HepG2 (cell line): ENCODE measurements at regions not wholly inside any gene's neighbourhood (a gene's known extent, or its start where the extent isn't known, plus 50 kb on each side); places are given as distances from the start of the nearest gene placed in this dataset.

Experiments used
- ATAC-seq: fragments of 200-7000 bp; cut with Tn5 transposase; 3 replicates; pipeline ENCODE4 v1.9.1; 2020; ENCODE audit warnings: mild to moderate bottlenecking, moderate library complexity
- BruUV-seq: library from RNA; stranded (reverse); fragments of 400-500 nt; replicated peaks from 2 replicates; lab custom pipeline; 2021; lab: Mats Ljungman, UMichigan
- CTCF ChIA-PET: fragments of 300-600 bp; formaldehyde crosslinking; extraction: SDS; loops from one replicate; lab custom pipeline; 2021; ENCODE audit warnings: low total read pairs, inconsistent platforms, low intra/inter-chr PET ratio; lab: Yijun Ruan, JAX
- POLR2A ChIA-PET: fragments of 350-600 bp; sonication (Branson Sonifier 250); formaldehyde crosslinking; loops from one replicate; lab custom pipeline; 2020; ENCODE audit warnings: antibody characterized with exemption, inconsistent platforms; lab: Yijun Ruan, JAX
- DNase-seq: peaks from one replicate; pipeline ENCODE4 v3.0.0-alpha.2; 2015; ENCODE audit warnings: low spot score
- FAIRE-seq: peaks from 3 replicates; lab custom pipeline; 2011; peaks lifted over from hg19 to GRCh38; lab: Jason Lieb, UNC
- H2AFZ ChIP-seq: one replicate; pipeline ENCODE4 v1.6.1; 2011; ENCODE audit warnings: low read length, inconsistent platforms
- H3K27ac ChIP-seq: fragments of 300-600 bp; 3 replicates; pipeline ENCODE4 v1.8.0; 2011; ENCODE audit warnings: mixed run types, mild to moderate bottlenecking, mixed read lengths, low read length, inconsistent platforms; ENCODE audit not compliant: insufficient read depth; ENCODE audit errors: extremely low read length
- H3K27me3 ChIP-seq, 2 experiments: fragments of 200-600 bp in 1 of 2; 2 replicates in 1 of 2; 3 replicates in 1 of 2; pipeline versions ENCODE4 v1.6.0 to v1.8.0; 2011; ENCODE audit warnings: low read length in 2 of 2, mild to moderate bottlenecking in 2 of 2, moderate library complexity in 2 of 2, inconsistent platforms in 1 of 2; ENCODE audit not compliant: insufficient read depth in 2 of 2, control insufficient read depth in 1 of 2
- H3K36me3 ChIP-seq, 2 experiments: fragments of 200-600 bp in 1 of 2; replicated peaks in 1 of 2; 2 replicates in 1 of 2; 3 replicates in 1 of 2; pipeline versions ENCODE4 v1.5.1 to v1.8.0; 2011; ENCODE audit warnings: low read length in 2 of 2, inconsistent platforms in 1 of 2; ENCODE audit not compliant: insufficient read depth in 2 of 2, control insufficient read depth in 1 of 2
- H3K4me1 ChIP-seq: 2 replicates; pipeline ENCODE4 v1.5.1; 2012; ENCODE audit warnings: low read length, inconsistent platforms; ENCODE audit not compliant: insufficient read depth
- H3K4me2 ChIP-seq: 2 replicates; pipeline ENCODE4 v1.6.0; 2011; ENCODE audit warnings: low read depth, low read length, inconsistent platforms
- H3K4me3 ChIP-seq, 3 experiments: fragments of 200-600 bp in 1 of 3; sonication (generic), shearing (Covaris generic) in 1 of 3; replicated peaks in 1 of 3; 2 replicates each; pipeline ENCODE4 v1.5.1; 2011 to 2016; ENCODE audit warnings: low read length in 3 of 3, inconsistent platforms in 2 of 3, low read depth in 2 of 3, mild to moderate bottlenecking in 2 of 3, control low read depth in 1 of 3, mixed read lengths in 1 of 3; ENCODE audit not compliant: insufficient read depth in 1 of 3
- H3K79me2 ChIP-seq: one replicate; pipeline ENCODE4 v1.6.1; 2011; ENCODE audit warnings: low read length, inconsistent platforms; ENCODE audit not compliant: insufficient read depth
- H3K9ac ChIP-seq: 2 replicates; pipeline ENCODE4 v1.6.0; 2011; ENCODE audit warnings: mild to moderate bottlenecking, low read depth, low read length, inconsistent platforms; ENCODE audit not compliant: insufficient read depth
- H3K9me3 ChIP-seq: 2 replicates; pipeline ENCODE4 v1.5.1; 2012; ENCODE audit warnings: mild to moderate bottlenecking, low read length
- H4K20me1 ChIP-seq: 2 replicates; pipeline ENCODE4 v1.6.0; 2011; ENCODE audit warnings: inconsistent platforms, mild to moderate bottlenecking, low read length, moderate library complexity; ENCODE audit not compliant: insufficient read depth
- GFI1 ChIP-seq: sonication (generic); formaldehyde crosslinking; IDR thresholded peaks from 2 replicates; pipeline ENCODE4 v1.5.0; 2020; ENCODE audit warnings: missing genetic modification reagents, mild to moderate bottlenecking, borderline replicate concordance
- JUNB ChIP-seq: sonication (generic); formaldehyde crosslinking; IDR thresholded peaks from 2 replicates; pipeline ENCODE4 v1.8.0; 2022; ENCODE audit warnings: missing genetic modification reagents, mild to moderate bottlenecking, borderline replicate concordance
- KDM5B ChIP-seq: sonication (generic); formaldehyde crosslinking; IDR thresholded peaks from 2 replicates; pipeline ENCODE4 v1.4.0; 2020; ENCODE audit warnings: missing genetic modification reagents, mild to moderate bottlenecking, borderline replicate concordance
- SETDB1 ChIP-seq: sonication (generic); formaldehyde crosslinking; IDR thresholded peaks from 2 replicates; pipeline ENCODE4 v1.5.1; 2020; ENCODE audit warnings: missing genetic modification reagents, mild to moderate bottlenecking, borderline replicate concordance
- SOX5 ChIP-seq: IDR thresholded peaks from 2 replicates; pipeline ENCODE4 v1.6.1; 2016; ENCODE audit warnings: borderline replicate concordance
- TEAD2 ChIP-seq: sonication (generic); formaldehyde crosslinking; IDR thresholded peaks from 2 replicates; pipeline ENCODE4 v1.9.0; 2021; ENCODE audit warnings: missing genetic modification reagents
- THAP11 ChIP-seq: IDR thresholded peaks from 2 replicates; pipeline ENCODE4 v1.6.1; 2016; ENCODE audit warnings: missing biosample characterization, missing genetic modification reagents
- XBP1 ChIP-seq: sonication (generic); formaldehyde crosslinking; IDR thresholded peaks from 2 replicates; pipeline ENCODE4 v1.5.0; 2020; ENCODE audit warnings: missing genetic modification reagents
- ZNF282 ChIP-seq: fragments of 450-650 bp; IDR thresholded peaks from 2 replicates; pipeline ENCODE4 v1.6.1; 2018; ENCODE audit not compliant: partially characterized antibody
- ZNF552 ChIP-seq: sonication (generic); formaldehyde crosslinking; IDR thresholded peaks from 2 replicates; pipeline ENCODE4 v1.9.0; 2022; ENCODE audit warnings: missing genetic modification reagents, mild to moderate bottlenecking, borderline replicate concordance
- ZNF878 ChIP-seq: sonication (generic); formaldehyde crosslinking; IDR thresholded peaks from 2 replicates; pipeline ENCODE4 v1.8.1; 2023; ENCODE audit warnings: mild to moderate bottlenecking, missing genetic modification reagents, moderate library complexity
- WGBS: methylation state at CpG from one replicate; pipeline ENCODE4 v1.1.6; 2017; ENCODE audit warnings: low lambda C conversion rate; 5-methylcytosine and 5-hydroxymethylcytosine counted together
- in situ Hi-C: cut with HindIII; loops from 2 replicates; pipeline ENCODE4 v1.10.0; 2017; ENCODE audit warnings: low pct_unique_long_range_greater_than_20kb; ENCODE audit not compliant: extremely low pct_ligation_motif_present
- intact Hi-C: fragments of 100-400 bp; cut with micrococcal nuclease; formaldehyde crosslinking; loops from one replicate; pipeline ENCODE4 v1.10.0; 2022; ENCODE audit not compliant: unreplicated experiment
- TF ChIP-seq, protein P1 (sequence below): sonication (generic); formaldehyde crosslinking; IDR thresholded peaks from 2 replicates; pipeline ENCODE4 v1.5.0; 2020; ENCODE audit warnings: missing genetic modification reagents
- TF ChIP-seq, protein P2 (sequence below): sonication (generic); formaldehyde crosslinking; IDR thresholded peaks from 2 replicates; pipeline ENCODE4 v1.8.0; 2022; ENCODE audit warnings: mild to moderate bottlenecking, missing genetic modification reagents; ENCODE audit not compliant: insufficient replicate concordance
- TF ChIP-seq, protein P3 (sequence below): sonication (generic); formaldehyde crosslinking; IDR thresholded peaks from 2 replicates; pipeline ENCODE4 v1.4.0; 2020; ENCODE audit warnings: missing genetic modification reagents
- TF ChIP-seq, protein P4 (sequence below): sonication (generic); formaldehyde crosslinking; conservative IDR thresholded peaks from 2 replicates; pipeline ENCODE4 v1.8.0; 2022; ENCODE audit warnings: low read depth, missing genetic modification reagents
- TF ChIP-seq, protein P5 (sequence below): IDR thresholded peaks from 2 replicates; pipeline ENCODE4 v1.6.1; 2018; ENCODE audit warnings: missing genetic modification reagents

DNA sequence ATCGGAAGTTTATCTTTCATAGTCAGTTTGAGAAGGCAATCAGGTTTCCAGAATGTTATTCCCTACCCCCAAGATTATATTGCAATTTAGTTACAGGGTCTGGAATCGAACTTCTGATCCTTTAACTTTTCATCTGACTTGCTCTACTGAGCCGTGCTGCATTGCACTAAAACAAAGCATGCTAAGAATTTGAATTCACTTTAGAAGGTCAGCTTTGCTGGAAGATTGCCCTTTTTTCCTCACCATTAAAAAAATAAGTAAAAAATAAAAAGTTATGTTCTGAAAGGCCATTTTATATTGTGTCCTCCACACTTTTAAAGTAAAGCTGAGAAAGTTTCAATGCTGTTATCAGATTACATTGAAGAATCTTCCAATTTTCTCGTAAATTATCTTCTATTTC, 388.8 kb upstream of the PHF14 start:
- H3K4me3 ChIP-seq: no peak overlapping the region
- H3K9ac ChIP-seq: no peak overlapping the region
- H3K27me3 ChIP-seq: no peaks in the 10 kb centered on the region
- BruUV-seq: no TSS peak
- H3K27ac ChIP-seq: no peak overlapping the region
- in situ Hi-C loops: no loop called here
- no peaks in the 10 kb centered on the region for H3K4me1 ChIP-seq
- TF ChIP-seq, protein P1, sequence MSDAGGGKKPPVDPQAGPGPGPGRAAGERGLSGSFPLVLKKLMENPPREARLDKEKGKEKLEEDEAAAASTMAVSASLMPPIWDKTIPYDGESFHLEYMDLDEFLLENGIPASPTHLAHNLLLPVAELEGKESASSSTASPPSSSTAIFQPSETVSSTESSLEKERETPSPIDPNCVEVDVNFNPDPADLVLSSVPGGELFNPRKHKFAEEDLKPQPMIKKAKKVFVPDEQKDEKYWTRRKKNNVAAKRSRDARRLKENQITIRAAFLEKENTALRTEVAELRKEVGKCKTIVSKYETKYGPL (CRISPR knock-in tag): no peak
- TF ChIP-seq, protein P2, sequence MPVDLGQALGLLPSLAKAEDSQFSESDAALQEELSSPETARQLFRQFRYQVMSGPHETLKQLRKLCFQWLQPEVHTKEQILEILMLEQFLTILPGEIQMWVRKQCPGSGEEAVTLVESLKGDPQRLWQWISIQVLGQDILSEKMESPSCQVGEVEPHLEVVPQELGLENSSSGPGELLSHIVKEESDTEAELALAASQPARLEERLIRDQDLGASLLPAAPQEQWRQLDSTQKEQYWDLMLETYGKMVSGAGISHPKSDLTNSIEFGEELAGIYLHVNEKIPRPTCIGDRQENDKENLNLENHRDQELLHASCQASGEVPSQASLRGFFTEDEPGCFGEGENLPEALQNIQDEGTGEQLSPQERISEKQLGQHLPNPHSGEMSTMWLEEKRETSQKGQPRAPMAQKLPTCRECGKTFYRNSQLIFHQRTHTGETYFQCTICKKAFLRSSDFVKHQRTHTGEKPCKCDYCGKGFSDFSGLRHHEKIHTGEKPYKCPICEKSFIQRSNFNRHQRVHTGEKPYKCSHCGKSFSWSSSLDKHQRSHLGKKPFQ (CRISPR knock-in tag): no peak
- no peak for TF ChIP-seq XBP1 (CRISPR knock-in tag)
- no peak for TF ChIP-seq ZNF878
- TF ChIP-seq, protein P3, sequence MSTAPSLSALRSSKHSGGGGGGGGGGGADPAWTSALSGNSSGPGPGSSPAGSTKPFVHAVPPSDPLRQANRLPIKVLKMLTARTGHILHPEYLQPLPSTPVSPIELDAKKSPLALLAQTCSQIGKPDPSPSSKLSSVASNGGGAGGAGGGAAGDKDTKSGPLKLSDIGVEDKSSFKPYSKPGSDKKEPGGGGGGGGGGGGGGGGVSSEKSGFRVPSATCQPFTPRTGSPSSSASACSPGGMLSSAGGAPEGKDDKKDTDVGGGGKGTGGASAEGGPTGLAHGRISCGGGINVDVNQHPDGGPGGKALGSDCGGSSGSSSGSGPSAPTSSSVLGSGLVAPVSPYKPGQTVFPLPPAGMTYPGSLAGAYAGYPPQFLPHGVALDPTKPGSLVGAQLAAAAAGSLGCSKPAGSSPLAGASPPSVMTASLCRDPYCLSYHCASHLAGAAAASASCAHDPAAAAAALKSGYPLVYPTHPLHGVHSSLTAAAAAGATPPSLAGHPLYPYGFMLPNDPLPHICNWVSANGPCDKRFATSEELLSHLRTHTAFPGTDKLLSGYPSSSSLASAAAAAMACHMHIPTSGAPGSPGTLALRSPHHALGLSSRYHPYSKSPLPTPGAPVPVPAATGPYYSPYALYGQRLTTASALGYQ: no peak
- TF ChIP-seq, protein P4, sequence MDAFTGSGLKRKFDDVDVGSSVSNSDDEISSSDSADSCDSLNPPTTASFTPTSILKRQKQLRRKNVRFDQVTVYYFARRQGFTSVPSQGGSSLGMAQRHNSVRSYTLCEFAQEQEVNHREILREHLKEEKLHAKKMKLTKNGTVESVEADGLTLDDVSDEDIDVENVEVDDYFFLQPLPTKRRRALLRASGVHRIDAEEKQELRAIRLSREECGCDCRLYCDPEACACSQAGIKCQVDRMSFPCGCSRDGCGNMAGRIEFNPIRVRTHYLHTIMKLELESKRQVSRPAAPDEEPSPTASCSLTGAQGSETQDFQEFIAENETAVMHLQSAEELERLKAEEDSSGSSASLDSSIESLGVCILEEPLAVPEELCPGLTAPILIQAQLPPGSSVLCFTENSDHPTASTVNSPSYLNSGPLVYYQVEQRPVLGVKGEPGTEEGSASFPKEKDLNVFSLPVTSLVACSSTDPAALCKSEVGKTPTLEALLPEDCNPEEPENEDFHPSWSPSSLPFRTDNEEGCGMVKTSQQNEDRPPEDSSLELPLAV: no peak
- no peak for TF ChIP-seq GFI1 (CRISPR knock-in tag)
- no peak for TF ChIP-seq SETDB1
- TF ChIP-seq JUNB (CRISPR knock-in tag): no peak
- TF ChIP-seq ZNF282: no peak
- no peak for TF ChIP-seq ZNF552
- TF ChIP-seq, protein P5, sequence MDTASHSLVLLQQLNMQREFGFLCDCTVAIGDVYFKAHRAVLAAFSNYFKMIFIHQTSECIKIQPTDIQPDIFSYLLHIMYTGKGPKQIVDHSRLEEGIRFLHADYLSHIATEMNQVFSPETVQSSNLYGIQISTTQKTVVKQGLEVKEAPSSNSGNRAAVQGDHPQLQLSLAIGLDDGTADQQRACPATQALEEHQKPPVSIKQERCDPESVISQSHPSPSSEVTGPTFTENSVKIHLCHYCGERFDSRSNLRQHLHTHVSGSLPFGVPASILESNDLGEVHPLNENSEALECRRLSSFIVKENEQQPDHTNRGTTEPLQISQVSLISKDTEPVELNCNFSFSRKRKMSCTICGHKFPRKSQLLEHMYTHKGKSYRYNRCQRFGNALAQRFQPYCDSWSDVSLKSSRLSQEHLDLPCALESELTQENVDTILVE (CRISPR knock-in tag): no peak
- no peak for TF ChIP-seq TEAD2 (CRISPR knock-in tag)
- TF ChIP-seq KDM5B (CRISPR knock-in tag): no peak
- no peak for TF ChIP-seq THAP11 (CRISPR knock-in tag)
- no peak for TF ChIP-seq SOX5 (CRISPR knock-in tag)
- TF ChIP-seq, all 625 proteins: peak for 0
- no peak for FAIRE-seq
- intact Hi-C loops: no loop called here
- ChIA-PET POLR2A (no interaction called here), CTCF (no interaction called here)
- no peaks in the 10 kb centered on the region for H3K9me3 ChIP-seq
- H3K4me2 ChIP-seq: no peak overlapping the region
- ATAC-seq: no peak
- H3K36me3 ChIP-seq: no peaks in the 10 kb centered on the region
- no peak for DNase-seq
- no peak overlapping the region for H2AFZ ChIP-seq
- no peaks in the 10 kb centered on the region for H4K20me1 ChIP-seq
- no peaks in the 10 kb centered on the region for H3K79me2 ChIP-seq
- WGBS: 1% methylated on average over 4 of the region's 4 CpGs
